GM18873 (cell line): ENCODE measurements at regions not wholly inside any gene's neighbourhood (a gene's known extent, or its start where the extent isn't known, plus 50 kb on each side); places are given as distances from the start of the nearest gene placed in this dataset.

Experiments used
- ATAC-seq: cut with Tn5 transposase; IDR thresholded peaks from one replicate; pipeline ENCODE4 v1.9.1; 2021; ENCODE audit warnings: mild to moderate bottlenecking, moderate library complexity, moderate number of reproducible peaks; ENCODE audit not compliant: unreplicated experiment, low FRiP score

DNA sequence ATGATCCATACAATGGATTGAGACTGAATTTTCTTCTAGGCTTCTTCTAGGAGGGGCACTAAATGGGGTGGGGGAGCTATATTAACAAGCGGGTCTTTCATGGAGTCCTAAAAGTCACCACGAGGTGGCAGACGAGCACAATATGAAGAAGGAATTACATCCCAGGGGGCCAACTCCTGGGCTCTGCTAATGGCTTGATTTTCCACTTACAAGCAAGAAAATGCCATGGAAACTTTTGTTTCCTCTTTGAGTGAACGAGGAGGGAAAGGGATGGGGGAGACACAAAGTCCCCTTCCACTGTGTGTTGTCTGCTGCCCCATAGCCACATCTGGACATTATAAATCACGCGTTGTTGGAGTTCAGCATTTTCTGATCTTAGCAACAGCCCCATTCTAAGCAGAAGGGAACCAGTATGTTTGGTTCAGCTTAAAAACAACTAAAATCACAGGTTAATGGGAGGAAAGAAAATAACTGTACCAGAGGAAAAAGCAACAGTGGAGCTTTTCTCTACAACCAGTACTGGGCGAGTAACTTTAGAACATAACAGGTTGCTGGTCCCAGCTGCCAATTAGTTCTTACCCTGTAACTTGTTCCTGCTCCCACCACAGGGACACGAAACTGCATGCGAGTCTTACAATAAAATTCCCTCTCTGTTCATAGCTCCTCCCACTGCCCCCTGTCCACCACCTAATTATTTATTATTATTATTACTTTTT is 285.0 kb upstream of the PARD3B start:
- peak; percentile 56 for ATAC-seq

DNA sequence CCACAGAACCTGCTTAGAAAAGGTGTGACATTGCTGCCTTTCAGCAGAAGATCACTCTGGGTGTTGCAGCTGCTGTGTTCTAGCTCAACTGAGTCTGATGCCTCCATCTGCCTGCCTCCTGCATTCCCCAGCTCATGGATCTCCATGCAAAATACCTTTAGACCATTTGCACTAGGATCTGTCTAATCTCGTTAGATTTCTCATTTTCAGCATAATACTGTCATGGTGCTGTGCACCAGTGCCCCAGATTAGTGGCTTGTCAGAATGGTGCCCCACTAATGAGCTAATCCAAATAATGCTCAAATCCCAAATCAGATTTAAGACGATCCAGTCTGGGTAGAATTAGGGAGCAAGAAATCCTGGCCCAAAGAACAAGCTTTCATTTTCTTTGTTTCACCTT is 284.4 kb upstream of the PARD3B start:
- no peak for ATAC-seq

DNA sequence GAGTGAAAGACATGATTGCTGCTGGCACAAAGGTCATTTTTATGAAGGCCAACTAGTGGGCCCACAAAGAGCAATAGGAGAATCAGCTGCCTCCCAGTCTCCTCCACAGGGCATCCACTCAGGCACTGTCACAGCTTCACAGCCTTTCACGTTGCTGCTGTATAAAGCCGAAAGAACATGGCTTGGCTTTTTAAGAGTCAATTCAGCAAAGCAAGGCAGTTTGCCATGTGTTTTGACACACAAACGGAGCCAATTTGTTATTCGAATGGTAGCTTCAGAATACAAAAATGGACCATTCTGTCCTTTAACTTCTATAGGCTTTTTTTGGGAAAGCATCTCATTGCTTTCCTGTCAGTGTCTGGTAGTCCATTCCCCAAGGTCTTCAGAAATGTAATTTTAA is 283.4 kb upstream of the PARD3B start:
- ATAC-seq, result no peak

DNA sequence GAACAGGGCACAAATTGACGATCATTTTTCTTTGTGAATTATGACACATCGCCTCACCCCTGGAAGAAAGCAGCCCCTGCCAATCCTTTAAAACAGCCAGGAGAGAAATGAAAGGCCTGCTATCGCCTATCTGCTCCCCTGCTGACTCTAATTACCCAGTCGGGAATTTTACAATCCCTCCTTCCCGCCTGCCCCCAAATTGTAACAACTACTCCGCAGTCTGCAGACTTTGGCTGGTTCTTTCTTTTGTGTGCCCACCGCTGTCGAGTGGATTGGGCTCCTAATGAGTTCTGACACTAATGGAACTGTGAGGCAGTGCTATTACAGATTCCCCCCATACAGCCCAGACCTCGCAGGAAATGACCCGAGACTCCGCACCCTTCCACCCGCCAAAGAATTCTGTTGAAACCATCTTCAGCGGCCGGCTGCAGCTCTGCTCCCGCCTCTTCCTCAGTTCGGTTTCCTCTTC is 281.2 kb upstream of the PARD3B start:
- no peak for ATAC-seq

DNA sequence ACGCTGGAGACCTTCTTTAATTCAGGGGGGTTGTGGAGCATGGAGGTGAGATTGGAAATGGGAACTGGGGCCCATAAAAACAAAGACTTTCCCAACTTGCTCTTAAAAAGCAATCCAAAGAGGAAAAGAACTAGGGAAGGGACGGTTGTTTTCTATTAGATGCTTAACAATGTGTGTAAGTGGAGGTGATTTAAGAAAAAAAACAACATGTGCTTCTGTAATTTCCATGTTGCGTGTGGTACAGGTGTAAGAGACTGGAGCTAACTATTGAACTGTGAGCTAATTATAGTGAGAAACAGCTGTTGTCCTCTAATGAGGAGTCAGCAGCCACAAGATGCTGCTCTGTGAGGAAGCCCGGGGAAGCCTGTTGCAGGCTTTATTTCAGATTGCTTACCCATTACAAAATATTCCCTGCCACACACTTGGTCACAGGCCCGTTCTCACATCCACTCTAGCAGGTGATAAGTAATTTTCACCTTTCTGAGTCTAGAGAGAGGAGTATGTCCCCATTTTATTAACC is 280.6 kb upstream of the PARD3B start:
- no peak for ATAC-seq

DNA sequence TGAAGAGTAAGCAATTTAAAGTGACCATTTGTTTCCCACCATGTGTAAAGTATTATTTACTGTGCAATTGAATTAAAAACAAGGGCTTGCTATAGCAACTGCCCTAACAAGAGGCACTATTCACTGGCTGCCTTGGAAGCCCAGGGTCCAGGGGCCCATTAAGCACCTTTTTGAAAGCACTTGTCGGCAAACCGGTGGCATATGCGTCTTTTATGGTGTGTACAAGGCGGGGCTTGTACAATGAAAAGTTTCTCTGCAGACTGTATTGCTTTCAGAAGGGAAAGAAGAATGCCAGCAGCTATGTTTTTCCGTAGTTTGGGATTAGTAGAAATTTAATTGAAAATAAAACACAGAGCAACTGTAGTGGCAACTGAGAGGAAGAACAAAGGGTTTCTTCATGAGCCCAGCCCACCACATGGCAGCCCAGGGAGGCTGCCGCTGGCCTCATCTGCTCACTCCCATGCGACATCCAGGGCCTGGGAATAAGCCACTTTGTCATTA is 279.5 kb upstream of the PARD3B start:
- ATAC-seq, result no peak

DNA sequence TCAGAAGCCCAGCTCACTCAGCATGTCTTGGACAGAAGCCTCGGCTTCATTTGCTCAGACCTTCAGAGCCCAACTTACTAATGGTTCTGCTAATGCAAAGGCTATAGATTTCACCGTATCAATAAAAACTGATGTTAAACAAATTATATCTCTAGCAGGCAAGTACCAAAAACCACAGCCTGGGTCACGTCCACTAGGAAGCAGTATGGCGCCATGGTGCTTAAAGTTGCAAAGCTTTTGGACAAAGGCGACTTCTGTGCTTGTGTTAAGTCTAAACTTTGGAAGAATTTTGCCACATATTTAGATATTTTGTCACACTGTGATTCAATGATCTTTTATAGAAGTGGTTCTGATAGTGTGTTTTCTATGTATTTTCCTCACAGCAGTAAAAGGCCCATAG is 276.8 kb upstream of the PARD3B start:
- ATAC-seq, result no peak

DNA sequence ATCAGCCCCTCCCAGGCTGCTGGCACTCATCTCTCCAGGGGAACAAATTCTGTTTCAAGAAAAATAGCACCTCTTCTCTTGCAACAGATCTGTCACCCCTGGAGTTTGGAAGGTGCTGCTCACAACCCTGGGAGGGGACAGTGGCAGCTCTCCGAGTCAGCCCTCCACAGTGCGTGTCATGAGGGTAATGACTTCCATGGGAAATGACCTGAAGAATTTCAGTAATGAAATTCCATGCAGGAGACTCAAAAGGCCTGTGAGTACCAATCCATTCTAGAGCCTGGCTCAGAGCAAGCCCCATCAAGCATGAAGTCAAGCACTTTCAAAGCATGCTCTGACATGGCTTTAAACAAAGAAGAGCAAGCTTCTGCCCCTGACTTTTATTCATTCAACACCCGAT is 276.3 kb upstream of the PARD3B start:
- no peak for ATAC-seq

DNA sequence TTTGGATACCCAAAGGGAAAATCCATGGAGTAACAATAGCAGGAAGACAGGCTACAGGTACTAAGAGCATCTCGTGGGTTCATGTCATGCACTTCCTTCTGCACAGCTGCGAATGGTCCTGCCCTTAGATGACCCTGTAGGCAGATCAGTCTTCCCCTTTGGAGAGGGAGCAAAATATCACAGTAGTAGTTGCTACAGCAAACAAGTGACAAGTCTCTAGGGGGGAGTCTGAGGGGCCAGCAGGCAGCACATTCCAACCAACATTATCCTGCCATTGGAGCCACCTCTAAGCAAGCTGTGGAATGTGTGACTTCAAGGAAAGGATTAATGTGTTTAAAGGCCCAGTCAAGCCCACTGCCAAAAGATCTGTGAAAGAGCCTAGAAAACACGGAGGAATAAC is 273.2 kb upstream of the PARD3B start:
- no peak for ATAC-seq

DNA sequence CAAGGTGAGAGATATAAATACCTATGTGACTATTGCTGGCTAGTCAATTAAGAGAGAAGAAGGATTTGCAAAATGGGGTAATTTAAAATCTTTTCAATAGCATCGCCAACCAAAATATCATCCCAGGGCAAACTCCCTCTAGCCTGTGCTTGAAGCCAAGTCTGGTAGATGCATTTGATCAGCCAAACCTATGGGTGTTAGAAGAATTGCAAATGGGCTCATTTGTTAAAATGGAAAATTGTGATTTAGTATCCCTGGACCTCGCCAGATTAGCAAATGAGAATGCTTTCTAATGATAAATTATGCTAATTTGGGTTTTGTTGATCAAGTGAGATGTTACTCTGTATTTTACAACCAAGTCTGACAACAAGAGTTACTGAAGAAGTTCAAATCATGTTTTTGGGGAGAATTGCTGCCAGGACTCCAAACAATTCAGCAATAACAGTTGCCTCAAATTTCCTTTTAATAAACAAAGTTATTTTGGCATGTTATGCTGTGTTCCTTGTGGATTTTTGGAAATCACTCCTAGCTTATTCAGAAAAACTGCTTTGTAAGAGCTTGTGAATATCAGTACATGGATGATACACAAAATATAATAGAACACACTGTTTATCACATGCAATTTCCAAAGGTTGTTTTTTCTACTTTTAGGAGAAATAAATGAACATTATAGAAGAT is 272.5 kb upstream of the PARD3B start:
- ATAC-seq, result no peak

DNA sequence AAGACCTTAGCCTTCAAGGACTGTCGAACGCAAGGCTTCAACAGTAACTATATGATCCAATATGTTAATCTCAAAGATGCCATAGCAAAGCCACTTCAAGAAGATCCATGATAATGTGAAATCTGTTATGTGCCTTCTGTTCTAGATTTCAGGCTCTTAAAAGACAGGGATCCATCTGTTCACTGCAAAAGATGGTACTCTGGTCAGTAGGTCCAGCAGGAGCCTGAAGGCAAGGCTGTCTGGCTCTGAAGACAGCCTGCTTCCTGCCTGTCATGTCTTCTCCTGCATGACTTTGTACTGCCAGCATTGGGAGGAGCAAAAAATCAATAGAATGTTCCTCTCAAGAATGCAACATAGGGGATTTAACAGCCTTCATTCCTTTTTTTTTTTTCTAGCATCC is 270.8 kb upstream of the PARD3B start:
- ATAC-seq, result no peak

DNA sequence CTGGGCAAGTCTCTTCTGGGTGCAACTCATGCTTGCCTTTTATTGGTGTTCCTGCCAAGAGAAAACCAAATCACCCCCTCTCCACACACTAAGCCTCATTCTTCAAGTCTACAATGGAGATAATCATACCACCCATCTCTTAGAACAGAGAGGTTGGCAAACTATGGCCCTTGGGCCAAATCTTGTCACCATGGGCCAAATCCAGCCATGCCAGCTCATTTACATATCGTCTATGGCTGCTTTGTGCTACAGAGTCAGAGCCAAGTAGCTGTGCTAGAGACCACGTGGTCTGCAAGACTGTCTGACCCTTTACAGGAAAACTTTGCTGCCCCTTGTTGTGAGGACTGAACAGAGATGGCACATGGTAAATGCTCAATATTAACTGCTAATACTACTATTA is 270.3 kb upstream of the PARD3B start:
- no peak for ATAC-seq

DNA sequence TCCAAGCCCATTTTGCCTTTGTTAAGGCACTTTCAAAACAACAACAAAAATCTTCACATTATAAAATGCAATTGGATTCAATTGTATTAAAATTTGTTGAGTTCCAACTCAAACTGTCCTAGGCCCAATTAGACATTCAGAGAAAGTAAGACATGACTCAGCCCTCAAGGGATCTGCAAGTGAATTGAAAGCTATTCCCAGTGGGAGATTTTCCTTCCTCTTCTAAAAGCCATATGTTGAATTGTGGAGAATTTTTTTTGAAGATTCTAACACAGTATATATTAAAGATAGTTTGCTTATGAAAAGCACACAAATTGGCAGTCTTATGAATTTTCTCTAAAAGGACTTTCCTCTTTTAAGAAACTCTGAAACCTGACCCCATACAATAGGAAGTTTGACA is 268.0 kb upstream of the PARD3B start:
- ATAC-seq, result no peak

DNA sequence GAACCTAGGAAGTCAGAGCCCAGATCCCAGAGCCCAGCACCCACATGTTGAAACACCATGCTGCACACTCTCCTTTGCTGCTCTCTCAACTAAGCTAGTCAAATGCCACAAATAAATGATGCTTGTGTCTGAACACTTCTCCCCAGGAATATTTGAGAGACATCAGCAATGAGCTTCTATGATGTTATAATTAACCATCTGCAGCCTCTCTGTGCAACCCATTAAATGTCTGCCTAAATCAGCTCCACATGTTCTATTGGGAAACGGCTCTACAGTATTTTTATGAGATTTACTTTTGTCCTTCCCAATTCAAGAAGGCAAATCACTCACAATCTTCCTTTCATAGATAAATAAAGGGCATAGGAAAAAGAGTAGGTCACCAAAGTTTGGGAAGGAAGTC is 266.8 kb upstream of the PARD3B start:
- ATAC-seq, result no peak

DNA sequence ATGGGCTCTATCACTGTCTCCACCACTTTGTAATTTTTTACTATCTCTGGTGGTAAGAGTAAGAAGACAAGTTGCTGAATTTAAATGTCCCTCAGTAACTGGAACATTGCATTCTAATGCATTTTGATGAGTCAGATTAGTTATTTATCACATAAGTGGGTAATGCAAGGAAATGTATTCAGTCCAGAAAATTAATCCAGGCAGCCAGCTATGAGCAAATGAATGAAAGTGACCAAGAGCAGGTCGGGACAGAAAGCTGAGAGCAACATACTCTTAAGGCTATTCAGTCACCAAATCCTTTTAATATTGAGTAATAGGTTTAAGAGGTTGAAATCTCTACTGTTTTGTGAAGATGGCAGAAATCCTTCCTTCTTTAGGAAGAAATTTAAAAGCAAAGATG is 265.5 kb upstream of the PARD3B start:
- no peak for ATAC-seq

DNA sequence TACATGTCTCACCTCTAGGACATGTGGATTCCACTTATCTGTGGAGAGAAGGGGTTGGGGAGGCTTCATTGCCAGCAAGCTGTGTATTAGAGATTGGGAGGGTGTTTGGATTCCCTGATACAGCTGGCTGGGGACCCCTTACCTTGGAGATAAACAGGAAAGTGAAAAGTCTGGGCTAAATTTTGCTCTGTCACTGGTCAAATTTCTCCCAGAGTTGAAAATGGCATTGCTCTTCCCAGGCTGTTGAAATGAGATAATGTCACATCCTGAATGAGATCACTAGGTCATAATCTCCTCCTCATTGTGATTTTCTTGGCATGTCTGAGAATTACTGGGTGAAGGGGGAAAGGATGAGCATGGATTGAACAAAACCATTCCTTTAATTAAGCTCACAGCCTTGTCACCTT is 265.0 kb upstream of the PARD3B start:
- ATAC-seq, result no peak

DNA sequence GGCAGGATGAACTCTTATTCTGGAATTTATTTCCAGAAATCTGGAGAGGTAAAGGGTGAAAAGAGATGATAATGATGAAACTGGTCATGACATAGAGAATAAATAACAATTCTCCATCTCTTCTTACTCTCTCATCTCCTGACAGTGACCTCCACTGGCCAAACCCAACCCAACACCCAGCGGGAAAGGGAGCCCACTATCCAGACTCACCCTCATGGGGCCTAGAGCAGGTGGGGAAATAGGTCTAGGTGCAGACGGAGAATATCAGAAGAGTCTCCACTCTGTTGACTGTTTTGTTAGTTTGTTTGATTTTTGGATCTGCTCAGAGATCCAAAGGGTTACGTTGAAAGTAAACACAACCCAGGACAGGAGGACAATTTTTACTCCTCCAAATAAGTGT is 263.2 kb upstream of the PARD3B start:
- no peak for ATAC-seq

DNA sequence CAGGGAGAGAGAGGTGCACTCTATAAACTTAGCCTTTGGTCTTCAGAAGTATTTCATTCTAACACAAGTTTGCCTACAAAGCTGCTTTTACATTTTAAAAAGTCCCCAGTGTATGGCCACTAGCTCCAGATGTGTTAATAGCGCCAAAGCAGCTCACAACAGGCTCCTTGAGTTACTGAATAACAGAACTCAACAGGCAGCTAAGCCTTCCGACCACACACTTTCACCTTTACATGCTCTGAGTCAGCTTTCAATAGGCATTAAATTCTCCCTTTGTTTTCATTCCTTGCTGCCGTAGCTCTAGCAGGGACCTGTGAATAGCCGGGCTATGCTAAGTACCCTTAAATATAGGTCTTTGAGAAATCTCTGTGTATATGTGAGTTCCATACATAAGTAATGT is 262.8 kb upstream of the PARD3B start:
- no peak for ATAC-seq

DNA sequence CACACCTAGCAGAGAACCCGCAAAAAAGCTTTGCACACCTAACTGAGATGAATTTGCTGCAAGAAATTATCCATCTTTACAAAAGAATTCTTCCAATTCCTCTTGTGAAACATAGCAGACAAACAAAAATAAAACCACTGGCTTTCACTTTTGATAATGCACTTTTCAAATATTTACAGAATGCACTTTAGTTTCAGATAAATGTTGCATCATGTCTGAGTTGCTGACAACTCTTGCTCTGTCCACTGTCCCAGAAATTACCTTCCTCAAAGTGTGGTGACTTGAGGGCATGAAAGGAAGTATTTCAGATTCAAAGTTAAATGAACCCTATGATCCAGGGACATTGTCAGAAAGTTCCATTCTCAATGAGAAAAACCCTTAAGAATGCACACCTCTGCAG is 256.2 kb upstream of the PARD3B start:
- ATAC-seq, result no peak

DNA sequence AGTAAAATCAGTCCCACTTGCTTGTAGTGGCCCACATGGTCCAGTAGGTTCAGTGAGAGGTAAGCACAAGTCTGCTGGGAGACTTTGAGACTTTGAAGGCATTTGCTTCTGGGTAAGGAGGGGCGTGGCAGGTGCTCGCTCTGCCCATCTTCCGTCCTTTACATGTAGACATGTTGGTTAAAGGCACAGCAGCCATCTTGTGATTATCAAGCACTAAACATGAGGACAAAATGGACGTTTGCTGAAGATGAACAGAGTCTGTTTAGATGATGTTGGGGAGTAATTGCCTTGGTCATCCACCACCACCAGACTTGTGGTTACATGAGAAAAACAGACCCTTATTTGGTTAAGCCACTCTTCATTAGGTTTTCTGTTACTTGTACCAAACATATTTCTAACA is 252.8 kb upstream of the PARD3B start:
- ATAC-seq, result no peak

DNA sequence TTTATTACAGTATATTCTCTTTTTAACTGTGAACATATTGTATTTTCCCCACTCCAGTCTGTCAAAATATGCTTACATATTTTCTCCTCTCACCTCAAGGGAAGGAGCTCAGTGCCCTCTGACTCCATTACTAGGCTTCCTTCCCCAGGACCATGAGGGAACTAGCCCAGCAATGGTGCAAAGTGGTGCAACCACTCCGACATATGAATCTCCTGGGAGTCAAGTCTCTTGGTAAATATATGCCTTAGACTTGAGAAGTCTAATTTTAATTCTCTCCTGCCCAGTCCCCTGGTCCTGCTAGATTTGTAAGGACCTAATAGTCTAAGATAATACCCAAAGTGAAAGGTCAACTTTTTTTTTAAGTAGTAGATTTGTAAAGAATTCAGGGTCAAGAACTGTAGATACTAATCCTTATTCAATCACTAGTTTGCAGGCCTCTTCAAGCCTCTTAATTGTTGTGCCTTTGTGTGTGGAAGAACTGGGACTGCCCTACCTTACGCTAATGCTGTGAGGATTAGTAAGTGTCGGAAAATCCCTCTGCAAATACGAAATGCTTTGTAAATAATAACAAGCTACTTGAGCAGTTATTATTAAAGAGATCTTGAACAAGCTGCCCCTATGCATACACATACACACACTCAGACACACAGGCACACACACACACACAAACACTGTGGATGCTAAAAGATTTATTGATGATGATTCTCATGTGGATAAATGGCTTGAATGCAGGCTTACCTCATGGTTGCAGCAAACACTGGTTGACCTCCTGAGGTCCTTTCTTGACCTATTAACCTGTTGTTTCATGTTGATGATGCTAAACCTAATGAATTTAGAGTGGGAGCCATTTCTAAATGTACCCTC is 251.2 kb upstream of the PARD3B start:
- ATAC-seq, result no peak
